Lower lobe of right lung (tissue), 2 donors: ENCODE measurements at regions not wholly inside any gene's neighbourhood (a gene's known extent, or its start where the extent isn't known, plus 50 kb on each side); places are given as distances from the start of the nearest gene placed in this dataset.
"Not testable (repeated sequence)": the region's sequence is repeated elsewhere in the genome, so short reads cannot be mapped to it uniquely, and the experiment has no call there.

Experiments
- ATAC-seq, 2 donors: fragments of 200-7000 bp; cut with Tn5 transposase; one replicate each; pipeline ENCODE4 v1.9.1; 2020 to 2022; ENCODE audit warnings: mild to moderate bottlenecking in 2 of 2, moderate library complexity in 2 of 2
- DNase-seq: peaks from one replicate; pipeline ENCODE4 v3.0.0-alpha.2; 2020
- H3K27ac ChIP-seq: fragments of 200-600 bp; one replicate; pipeline ENCODE4 v1.8.0; 2022
- H3K27me3 ChIP-seq: fragments of 200-600 bp; one replicate; pipeline ENCODE4 v1.8.0; 2022; ENCODE audit warnings: low read depth
- H3K36me3 ChIP-seq: fragments of 200-600 bp; one replicate; pipeline ENCODE4 v1.8.0; 2022; ENCODE audit warnings: mild to moderate bottlenecking
- H3K4me1 ChIP-seq: fragments of 200-600 bp; one replicate; pipeline ENCODE4 v1.8.0; 2022
- H3K4me3 ChIP-seq: fragments of 200-600 bp; one replicate; pipeline ENCODE4 v1.8.0; 2022; ENCODE audit warnings: mild to moderate bottlenecking
- H3K9me3 ChIP-seq: fragments of 200-600 bp; one replicate; pipeline ENCODE4 v1.8.0; 2022
- CTCF ChIP-seq: fragments of 200-600 bp; IDR thresholded peaks from one replicate; pipeline ENCODE4 v1.8.0; 2022; ENCODE audit warnings: antibody characterized with exemption, mild to moderate bottlenecking
- intact Hi-C: fragments of 100-400 bp; cut with DNase I; formaldehyde crosslinking; loops from one replicate; pipeline ENCODE4 v1.11.0; 2022
- donor health status: DM: no; HTN: yes; CAD: no; lungs with severe emphysema.

- Histone ChIP-seq H3K9me3 (no peaks in the 10 kb centered on the region), H3K27ac (no peak overlapping the region), H3K4me1 (no peaks in the 10 kb centered on the region), H3K27me3 (no peaks in the 10 kb centered on the region), H3K36me3 (no peaks in the 10 kb centered on the region), H3K4me3 (no peak overlapping the region)
- DNase-seq: no peak
- TF ChIP-seq CTCF: no peak
- no peak for ATAC-seq
- intact Hi-C loops: no loop called here
Measured at GRCh38 chr3:171915275-171915674, 72.1 kb downstream of the TMEM212 start.

- Histone ChIP-seq H3K9me3 (no peaks in the 10 kb centered on the region), H3K36me3 (no peaks in the 10 kb centered on the region), H3K4me3 (no peak overlapping the region), H3K27me3 (no peaks in the 10 kb centered on the region), H3K27ac (no peak overlapping the region), H3K4me1 (no peaks in the 10 kb centered on the region)
- no peak for TF ChIP-seq CTCF
- intact Hi-C loops: no loop called here
- ATAC-seq (no peak), DNase-seq (no peak)
Measured at GRCh38 chr3:171916888-171917287, 73.7 kb downstream of the TMEM212 start.

- intact Hi-C loops, ATAC-seq, H3K4me1 ChIP-seq, H3K4me3 ChIP-seq, DNase-seq, H3K27ac ChIP-seq, H3K36me3 ChIP-seq, H3K27me3 ChIP-seq, H3K9me3 ChIP-seq: not testable (repeated sequence)
Measured at GRCh38 chr3:171922629-171923028, 79.5 kb downstream of the TMEM212 start.

- H3K27me3 ChIP-seq, H3K4me1 ChIP-seq, H3K9me3 ChIP-seq, H3K4me3 ChIP-seq, ATAC-seq, H3K36me3 ChIP-seq, DNase-seq, H3K27ac ChIP-seq, intact Hi-C loops: not testable (repeated sequence)
Measured at GRCh38 chr3:171923668-171924067, 80.5 kb downstream of the TMEM212 start.

GRCh38 chr3:171924864-171925263 is 81.7 kb downstream of the TMEM212 start:
- DNase-seq, H3K4me1 ChIP-seq, ATAC-seq, H3K36me3 ChIP-seq, H3K4me3 ChIP-seq, H3K9me3 ChIP-seq, intact Hi-C loops, H3K27ac ChIP-seq, H3K27me3 ChIP-seq: not testable (repeated sequence)

GRCh38 chr3:171932153-171932611 is 89.0 kb downstream of the TMEM212 start:
- DNase-seq (no peak), ATAC-seq (no peak)
- Histone ChIP-seq H3K9me3 (no peaks in the 10 kb centered on the region), H3K27ac (no peak overlapping the region), H3K4me1 (no peaks in the 10 kb centered on the region), H3K36me3 (no peaks in the 10 kb centered on the region), H3K4me3 (no peak overlapping the region), H3K27me3 (no peaks in the 10 kb centered on the region)
- no peak for TF ChIP-seq CTCF
- intact Hi-C loops: no loop called here

GRCh38 chr3:171933441-171933840 is 90.3 kb downstream of the TMEM212 start:
- no peak for ATAC-seq
- H3K4me3 ChIP-seq: no peak overlapping the region

More at GRCh38 chr3:171933441-171933840, 90.3 kb downstream of the TMEM212 start:
- Histone ChIP-seq H3K36me3 (no peaks in the 10 kb centered on the region), H3K27me3 (no peaks in the 10 kb centered on the region), H3K9me3 (no peaks in the 10 kb centered on the region), H3K4me1 (no peaks in the 10 kb centered on the region), H3K27ac (no peak overlapping the region)
- intact Hi-C loops: no loop called here
- TF ChIP-seq CTCF: no peak
- DNase-seq: no peak
